Breast epithelium (tissue), 3 donors: ENCODE measurements at regions not wholly inside any gene's neighbourhood (a gene's known extent, or its start where the extent isn't known, plus 50 kb on each side); places are given as distances from the start of the nearest gene placed in this dataset.

Experiments used
- CTCF ChIP-seq, 3 donors: fragments of 450-650 bp; IDR thresholded peaks; one replicate each; pipeline ENCODE4 v1.5.1; 2016 to 2017; ENCODE audit warnings: antibody characterized with exemption in 3 of 3, mild to moderate bottlenecking in 3 of 3, moderate library complexity in 3 of 3
- POLR2AphosphoS5 ChIP-seq, 3 donors: sonication (generic); formaldehyde crosslinking; IDR thresholded peaks; one replicate each; pipeline ENCODE4 v1.6.1; 2017; ENCODE audit warnings: antibody characterized with exemption in 3 of 3

GRCh38 chr3:164397462-164397861, 680.8 kb downstream of the SI start:
- TF ChIP-seq CTCF (IDR thresholded peaks at IDR 0.05) (no peak), POLR2AphosphoS5 (IDR thresholded peaks at IDR 0.05) (no peak)
